Thyroid gland (tissue), 4 donors: ENCODE measurements at regions not wholly inside any gene's neighbourhood (a gene's known extent, or its start where the extent isn't known, plus 50 kb on each side); places are given as distances from the start of the nearest gene placed in this dataset.

Experiments used
- CTCF ChIP-seq, 6 experiments: fragments of 200-600 bp in 3 of 6; fragments of 450-650 bp in 3 of 6; sonication (generic) in 3 of 6; IDR thresholded peaks; one replicate each; pipeline ENCODE4 v1.5.1; 2016 to 2019; ENCODE audit warnings: antibody characterized with exemption in 6 of 6, mild to moderate bottlenecking in 2 of 6, inconsistent platforms in 1 of 6, moderate library complexity in 1 of 6
- POLR2A ChIP-seq, 2 donors: fragments of 450-650 bp; IDR thresholded peaks; one replicate each; pipeline ENCODE4 v1.6.1; 2017; ENCODE audit warnings: antibody characterized with exemption in 2 of 2, mild to moderate bottlenecking in 2 of 2, moderate library complexity in 1 of 2

- TF ChIP-seq CTCF (IDR thresholded peaks at IDR 0.05) (no peak), POLR2A (IDR thresholded peaks at IDR 0.05) (no peak)
These were observed 309.6 kb downstream of the UACA start for GRCh38 chr15:70453766-70454165.
